Psoas muscle (tissue), 7 donors: ENCODE measurements at regions not wholly inside any gene's neighbourhood (a gene's known extent, or its start where the extent isn't known, plus 50 kb on each side); places are given as distances from the start of the nearest gene placed in this dataset.

ENCODE experiments used
- ATAC-seq, 4 donors: fragments of 200-7000 bp; cut with Tn5 transposase; one replicate each; pipeline ENCODE4 v1.9.1; 2020; ENCODE audit warnings: moderate library complexity in 3 of 4, mild to moderate bottlenecking in 2 of 4
- DNase-seq, 2 donors: peaks; one replicate each; pipeline ENCODE4 v3.0.0-alpha.2; 2020
- H3K27ac ChIP-seq: fragments of 200-600 bp; one replicate; pipeline ENCODE4 v1.8.0; 2022
- H3K27me3 ChIP-seq, 3 donors: fragments of 200-600 bp in 1 of 3; one replicate each; pipeline versions ENCODE4 v1.6.1 to v1.8.0; 2013 to 2022; ENCODE audit warnings: low read length in 2 of 3, mild to moderate bottlenecking in 2 of 3, moderate library complexity in 1 of 3; ENCODE audit not compliant: insufficient read depth in 3 of 3
- H3K36me3 ChIP-seq, 2 donors: fragments of 200-600 bp in 1 of 2; one replicate each; pipeline versions ENCODE4 v1.6.1 to v1.8.0; 2013 to 2022; ENCODE audit warnings: low read depth in 1 of 2, mild to moderate bottlenecking in 1 of 2, moderate library complexity in 1 of 2; ENCODE audit not compliant: insufficient read depth in 1 of 2
- H3K4me1 ChIP-seq: fragments of 200-600 bp; one replicate; pipeline ENCODE4 v1.8.0; 2022
- H3K4me3 ChIP-seq: fragments of 200-600 bp; one replicate; pipeline ENCODE4 v1.8.0; 2022; ENCODE audit warnings: mild to moderate bottlenecking
- H3K9me3 ChIP-seq: fragments of 200-600 bp; one replicate; pipeline ENCODE4 v1.8.0; 2022
- WGBS, 3 donors: extraction: QIAGEN DNeasy Blood & Tissue Kit; methylation state at CpG; one replicate each; pipeline versions ENCODE4 v1.1.6 to v1.1.7; 2013; 5-methylcytosine and 5-hydroxymethylcytosine counted together
- intact Hi-C, 2 donors: fragments of 100-400 bp; cut with DNase I; formaldehyde crosslinking; loops; one replicate each; pipeline versions ENCODE4 v1.11.0 to v1.14.2; 2022
- TF ChIP-seq, protein P1 (sequence below): fragments of 200-600 bp; IDR thresholded peaks from one replicate; pipeline ENCODE4 v1.8.0; 2022; ENCODE audit warnings: antibody characterized with exemption
- donor health status: healthy with polysubstance abuse.
- donor health status: DM: no; HTN: no; CAD: no; lungs with moderate emphysema.
- donor health status: Bipolar disorder and iron deficiency.
- donor health status: healthy.
- donor health status: DM: yes; HTN: yes; CAD: no.
- donor health status: DM: no; HTN: no; CAD: no.
- donor health status: DM: yes; HTN: yes; CAD: no.

DNA sequence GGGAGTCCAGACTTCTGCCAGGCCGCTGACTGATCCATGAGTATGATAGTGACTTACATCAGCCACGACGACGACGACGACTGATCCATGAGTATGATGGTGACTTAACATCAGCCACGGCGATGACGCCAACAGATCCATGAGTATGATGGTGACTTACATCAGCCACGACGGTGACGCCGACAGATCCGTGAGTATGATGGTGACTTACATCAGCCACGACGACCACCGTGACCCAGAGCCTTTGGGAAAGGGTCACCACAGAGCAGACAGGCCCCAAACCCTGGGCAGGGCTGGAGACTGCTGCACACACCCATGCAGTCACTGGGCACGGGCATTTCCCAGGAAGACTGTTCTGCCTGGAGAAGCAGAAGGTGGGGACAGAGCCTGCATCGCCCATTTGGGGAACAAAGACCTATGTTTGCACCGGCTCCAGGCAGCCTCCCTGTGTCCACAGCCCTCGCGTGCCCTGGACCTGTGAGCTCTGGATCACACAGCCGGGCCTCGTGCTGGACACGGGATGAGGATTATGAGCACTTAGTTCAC is 130.9 kb upstream of the SPACA7 start:
- H3K27ac ChIP-seq, result no peak overlapping the region
- ATAC-seq (no peak), DNase-seq (no peak)
- intact Hi-C loops, result no loop called here
- no peaks in the 10 kb centered on the region for H3K4me1 ChIP-seq
- 90 to 93% (median 91%) methylated on average over 25 of the region's 25 CpGs for WGBS, 3 donors
- H3K27me3 ChIP-seq, result peaks cover 0 to 4% (median 0%) of the 10 kb centered on the region in 3 donors
- no peak overlapping the region for H3K4me3 ChIP-seq
- no peaks in the 10 kb centered on the region for H3K9me3 ChIP-seq
- H3K36me3 ChIP-seq, result no peaks in the 10 kb centered on the region
- TF ChIP-seq, protein P1, sequence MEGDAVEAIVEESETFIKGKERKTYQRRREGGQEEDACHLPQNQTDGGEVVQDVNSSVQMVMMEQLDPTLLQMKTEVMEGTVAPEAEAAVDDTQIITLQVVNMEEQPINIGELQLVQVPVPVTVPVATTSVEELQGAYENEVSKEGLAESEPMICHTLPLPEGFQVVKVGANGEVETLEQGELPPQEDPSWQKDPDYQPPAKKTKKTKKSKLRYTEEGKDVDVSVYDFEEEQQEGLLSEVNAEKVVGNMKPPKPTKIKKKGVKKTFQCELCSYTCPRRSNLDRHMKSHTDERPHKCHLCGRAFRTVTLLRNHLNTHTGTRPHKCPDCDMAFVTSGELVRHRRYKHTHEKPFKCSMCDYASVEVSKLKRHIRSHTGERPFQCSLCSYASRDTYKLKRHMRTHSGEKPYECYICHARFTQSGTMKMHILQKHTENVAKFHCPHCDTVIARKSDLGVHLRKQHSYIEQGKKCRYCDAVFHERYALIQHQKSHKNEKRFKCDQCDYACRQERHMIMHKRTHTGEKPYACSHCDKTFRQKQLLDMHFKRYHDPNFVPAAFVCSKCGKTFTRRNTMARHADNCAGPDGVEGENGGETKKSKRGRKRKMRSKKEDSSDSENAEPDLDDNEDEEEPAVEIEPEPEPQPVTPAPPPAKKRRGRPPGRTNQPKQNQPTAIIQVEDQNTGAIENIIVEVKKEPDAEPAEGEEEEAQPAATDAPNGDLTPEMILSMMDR, result no peak

DNA sequence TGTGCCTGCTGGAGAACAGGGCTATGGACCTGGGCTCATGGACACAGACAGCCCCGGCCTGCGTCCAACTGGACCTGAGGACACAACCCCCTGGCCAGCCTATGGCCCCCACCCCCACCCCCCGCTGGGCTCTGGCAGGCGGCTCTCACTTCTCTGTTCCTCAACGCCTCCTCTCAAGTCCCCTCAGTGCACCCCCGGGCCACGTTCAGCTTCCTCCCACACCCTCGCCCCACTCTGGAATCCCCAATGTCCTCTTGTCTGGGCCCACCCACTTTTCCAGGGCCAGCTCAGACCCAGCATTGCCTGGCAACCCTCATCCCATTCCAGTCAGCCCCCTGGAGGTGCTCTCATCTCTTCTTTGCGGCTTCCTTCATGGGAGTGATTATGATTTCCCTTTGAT is 130.2 kb upstream of the SPACA7 start:
- Histone ChIP-seq H3K4me3 (no peak overlapping the region), H3K27me3 (peaks cover 0 to 6% (median 0%) of the 10 kb centered on the region in 3 donors), H3K36me3 (no peaks in the 10 kb centered on the region), H3K9me3 (no peaks in the 10 kb centered on the region), H3K4me1 (no peaks in the 10 kb centered on the region), H3K27ac (no peak overlapping the region)
- ATAC-seq (no peak), DNase-seq (no peak)
- WGBS, 3 donors, result 72 to 81% (median 73%) methylated on average over 8 to 9 of the region's 9 CpGs
- TF ChIP-seq, protein P1, result no peak
- intact Hi-C loops, result no loop called here

DNA sequence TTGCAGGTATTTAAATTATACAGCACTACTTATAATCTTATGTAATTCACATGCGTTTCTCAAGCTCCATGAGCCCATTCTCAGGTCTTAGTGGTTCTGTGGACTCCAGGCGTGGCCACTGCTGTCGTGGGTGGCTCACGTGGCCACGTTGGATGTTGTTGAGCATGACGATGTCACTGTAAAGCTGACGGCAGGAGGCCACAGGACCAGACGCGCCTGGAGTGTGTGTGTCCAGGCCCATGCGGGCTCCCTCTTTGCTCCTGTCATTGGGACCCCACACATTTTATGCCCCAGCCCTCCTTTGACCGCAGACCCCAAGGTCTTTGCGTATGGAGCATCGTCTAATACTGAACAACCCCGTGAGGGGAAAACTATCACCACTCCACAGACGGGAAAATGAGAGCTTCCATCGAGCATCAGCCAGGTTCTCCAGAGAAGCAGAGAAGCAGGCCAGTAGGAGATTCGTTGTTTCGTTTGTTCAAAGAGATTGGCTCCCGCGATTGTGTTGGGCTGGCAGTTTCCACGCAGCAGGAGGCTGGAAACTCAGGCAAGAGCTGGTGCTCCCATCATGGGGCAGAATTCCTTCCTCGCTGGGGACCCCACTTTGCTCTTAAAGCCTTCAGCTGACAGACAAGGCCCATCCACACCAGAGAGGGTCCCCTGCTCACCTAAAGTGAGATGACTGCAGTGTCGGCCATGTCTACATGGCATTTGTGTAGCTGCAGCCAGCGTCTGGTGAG is 129.3 kb upstream of the SPACA7 start:
- intact Hi-C loops, result no loop called here
- DNase-seq (no peak), ATAC-seq (no peak)
- no peak overlapping the region for H3K4me3 ChIP-seq
- no peaks in the 10 kb centered on the region for H3K9me3 ChIP-seq
- WGBS, 3 donors, result 91 to 93% (median 93%) methylated on average over 24 of the region's 24 CpGs
- TF ChIP-seq, protein P1, result no peak
- no peaks in the 10 kb centered on the region for H3K36me3 ChIP-seq
- H3K4me1 ChIP-seq, result no peaks in the 10 kb centered on the region
- peaks cover 0 to 6% (median 0%) of the 10 kb centered on the region in 3 donors for H3K27me3 ChIP-seq
- no peak overlapping the region for H3K27ac ChIP-seq

DNA sequence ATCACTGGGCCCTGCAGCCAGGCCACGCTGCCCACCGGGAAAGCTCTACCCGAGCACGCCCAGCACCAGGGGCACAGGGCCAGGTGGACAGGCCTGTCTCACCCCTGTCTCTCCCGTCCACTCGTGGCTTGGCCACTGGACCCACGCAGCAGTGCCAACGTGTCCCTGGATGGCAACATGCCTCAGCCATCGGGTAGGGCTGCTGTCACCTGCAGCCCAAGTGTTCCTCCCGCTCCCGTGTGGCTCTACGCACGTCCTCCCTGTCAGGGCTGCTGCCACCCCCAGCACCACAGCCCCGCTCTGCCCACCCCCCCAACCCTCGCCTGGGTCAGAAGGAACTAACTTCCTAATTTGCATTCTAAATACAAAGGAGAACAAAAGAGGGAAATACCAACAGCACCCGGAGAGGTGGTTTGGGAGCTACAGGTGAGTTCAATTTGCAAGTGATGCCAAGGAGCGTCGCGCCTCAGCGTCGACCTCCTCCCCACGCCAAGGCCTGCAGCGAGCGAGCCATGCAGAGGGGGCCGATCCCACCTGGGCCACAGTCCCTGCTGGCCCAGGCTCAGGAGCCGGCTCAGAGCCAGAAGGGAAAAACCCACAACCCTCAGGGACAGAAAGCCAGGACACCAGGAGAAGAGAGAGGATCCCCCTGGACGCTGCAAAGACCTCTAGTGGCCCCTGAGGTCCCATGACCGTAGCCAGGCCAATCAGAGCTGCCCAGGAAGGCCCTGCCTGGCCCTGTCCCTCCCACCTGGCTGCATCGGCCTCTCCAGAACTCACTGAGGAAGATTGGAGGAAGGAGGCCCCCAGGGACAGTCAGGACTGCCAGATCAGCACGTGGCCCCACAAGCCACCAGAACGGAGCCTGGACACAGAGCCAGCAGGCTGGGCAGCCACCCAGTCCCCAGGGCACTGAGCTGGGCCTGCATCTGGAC is 128.4 kb upstream of the SPACA7 start:
- H3K27ac ChIP-seq, result no peak overlapping the region
- no peaks in the 10 kb centered on the region for H3K36me3 ChIP-seq
- TF ChIP-seq, protein P1, result no peak
- intact Hi-C loops, result no loop called here
- H3K27me3 ChIP-seq, result peaks cover 0 to 6% (median under 1%) of the 10 kb centered on the region in 3 donors
- no peak overlapping the region for H3K4me3 ChIP-seq
- ATAC-seq (no peak), DNase-seq (no peak)
- 68 to 70% (median 68%) methylated on average over 30 to 31 of the region's 31 CpGs for WGBS, 3 donors
- H3K9me3 ChIP-seq, result no peaks in the 10 kb centered on the region
- no peaks in the 10 kb centered on the region for H3K4me1 ChIP-seq
